GM12878 (cell line): ENCODE measurements at regions not wholly inside any gene's neighbourhood (a gene's known extent, or its start where the extent isn't known, plus 50 kb on each side); places are given as distances from the start of the nearest gene placed in this dataset.

Experiments
- ATAC-seq: fragments of 200-7000 bp; cut with Tn5 transposase; 3 replicates; pipeline ENCODE4 v1.9.1; 2020; ENCODE audit warnings: mild to moderate bottlenecking, moderate library complexity
- BruUV-seq: library from RNA; stranded (reverse); fragments of 400-500 nt; replicated peaks from 2 replicates; lab custom pipeline; 2021; lab: Mats Ljungman, UMichigan
- CTCF ChIA-PET: fragments of 300-600 bp; sonication (Branson Sonifier 250); formaldehyde crosslinking; extraction: SDS; loops from one replicate; lab custom pipeline; 2021; ENCODE audit warnings: inconsistent platforms; lab: Yijun Ruan, JAX
- POLR2A ChIA-PET: fragments of 350-600 bp; formaldehyde crosslinking; extraction: SDS; loops from one replicate; lab custom pipeline; 2021; ENCODE audit warnings: inconsistent platforms; lab: Charles Lee
- RAD21 ChIA-PET: fragments of 300-600 bp; sonication (Branson Sonifier 250); formaldehyde crosslinking; loops from one replicate; lab custom pipeline; 2023; ENCODE audit warnings: antibody characterized with exemption; ENCODE audit not compliant: unreplicated experiment; lab: Charles Lee
- SMC1A ChIA-PET: fragments of 300-600 bp; sonication (Branson Sonifier 250); formaldehyde crosslinking; loops from one replicate; lab custom pipeline; 2023; ENCODE audit not compliant: unreplicated experiment, uncharacterized antibody; lab: Charles Lee
- DNase-seq: peaks from one replicate; pipeline ENCODE4 v3.0.0-alpha.2; 2011; ENCODE audit warnings: low read depth, low spot score
- FAIRE-seq: peaks from 3 replicates; lab custom pipeline; 2011; peaks lifted over from hg19 to GRCh38; lab: Jason Lieb, UNC
- H2AFZ ChIP-seq: 2 replicates; pipeline ENCODE4 v1.6.0; 2011; ENCODE audit warnings: low read depth, low read length, control low read depth; ENCODE audit not compliant: control insufficient read depth
- H3K27ac ChIP-seq: 2 replicates; pipeline ENCODE4 v1.5.1; 2011; ENCODE audit warnings: control low read depth; ENCODE audit not compliant: control insufficient read depth, insufficient read depth
- H3K27me3 ChIP-seq, 2 experiments: replicated peaks in 1 of 2; 2 replicates each; pipeline versions ENCODE4 v1.6.0 to v1.6.1; 2011; ENCODE audit warnings: low read length in 1 of 2; ENCODE audit not compliant: control insufficient read depth in 2 of 2, insufficient read depth in 2 of 2
- H3K36me3 ChIP-seq, 2 experiments: 2 replicates each; pipeline ENCODE4 v1.5.1; 2011; ENCODE audit warnings: low read length in 1 of 2; ENCODE audit not compliant: control insufficient read depth in 2 of 2, insufficient read depth in 2 of 2
- H3K4me1 ChIP-seq: 2 replicates; pipeline ENCODE4 v1.6.1; 2011; ENCODE audit warnings: mild to moderate bottlenecking, low read length, moderate library complexity, mixed read lengths; ENCODE audit not compliant: control insufficient read depth, insufficient read depth
- H3K4me2 ChIP-seq: 2 replicates; pipeline ENCODE4 v1.6.0; 2011; ENCODE audit warnings: control low read depth; ENCODE audit not compliant: control insufficient read depth, insufficient read depth
- H3K4me3 ChIP-seq: fragments of 200-600 bp; sonication (generic); 2 replicates; pipeline ENCODE4 v1.5.1; 2016
- H3K79me2 ChIP-seq: 2 replicates; pipeline ENCODE4 v1.6.0; 2011; ENCODE audit warnings: low read length; ENCODE audit not compliant: control insufficient read depth, insufficient read depth
- H3K9ac ChIP-seq: 2 replicates; pipeline ENCODE4 v1.8.0; 2011; ENCODE audit warnings: low read length, control low read depth, mixed read lengths; ENCODE audit not compliant: control insufficient read depth, insufficient read depth
- H3K9me3 ChIP-seq: replicated peaks from 3 replicates; pipeline ENCODE4 v1.5.1; 2011; ENCODE audit warnings: mild to moderate bottlenecking, low read length; ENCODE audit not compliant: control insufficient read depth, insufficient read depth
- H4K20me1 ChIP-seq: 2 replicates; pipeline ENCODE4 v1.6.0; 2011; ENCODE audit not compliant: control insufficient read depth, insufficient read depth
- CBFB ChIP-seq: IDR thresholded peaks from 2 replicates; pipeline ENCODE4 v1.6.1; 2016; ENCODE audit warnings: antibody characterized with exemption, low read depth
- CEBPB ChIP-seq, 2 experiments: fragments of 150-350 bp in 1 of 2; IDR thresholded peaks; 2 replicates each; pipeline ENCODE4 v1.6.1; 2012 to 2014; ENCODE audit warnings: low read depth in 2 of 2, low read length in 2 of 2, borderline replicate concordance in 1 of 2, inconsistent platforms in 1 of 2
- KDM1A ChIP-seq: fragments of 200-600 bp; sonication (generic); IDR thresholded peaks from 2 replicates; pipeline ENCODE4 v1.6.1; 2016; ENCODE audit warnings: borderline replicate concordance
- LARP7 ChIP-seq: fragments of 450-650 bp; IDR thresholded peaks from 2 replicates; pipeline ENCODE4 v1.6.1; 2017; ENCODE audit warnings: mild to moderate bottlenecking
- NFIC ChIP-seq: IDR thresholded peaks from 2 replicates; pipeline ENCODE4 v1.6.1; 2012; ENCODE audit warnings: low read depth, mild to moderate bottlenecking, inconsistent platforms, low read length, moderate library complexity
- NR2F1 ChIP-seq: fragments of 450-650 bp; conservative IDR thresholded peaks from 2 replicates; pipeline ENCODE4 v1.6.1; 2017; ENCODE audit warnings: mild to moderate bottlenecking
- SREBF2 ChIP-seq: IDR thresholded peaks from 2 replicates; pipeline ENCODE4 v1.6.1; 2012; ENCODE audit warnings: mild to moderate bottlenecking, low read length
- TCF3 ChIP-seq: IDR thresholded peaks from 2 replicates; pipeline ENCODE4 v1.6.1; 2012; ENCODE audit warnings: low read depth, mild to moderate bottlenecking, low read length, borderline replicate concordance; ENCODE audit not compliant: insufficient read depth
- YBX1 ChIP-seq: fragments of 450-650 bp; IDR thresholded peaks from 2 replicates; pipeline ENCODE4 v1.6.1; 2016; ENCODE audit warnings: antibody characterized with exemption
- ZNF622 ChIP-seq: fragments of 450-650 bp; IDR thresholded peaks from 2 replicates; pipeline ENCODE4 v1.6.1; 2017; ENCODE audit warnings: mild to moderate bottlenecking, inconsistent platforms
- WGBS: methylation state at CpG from one replicate; pipeline ENCODE4 v1.1.6; 2016; ENCODE audit warnings: low lambda C conversion rate; ENCODE audit not compliant: insufficient replicate concordance, insufficient coverage; ENCODE audit errors: missing lambda C conversion rate; 5-methylcytosine and 5-hydroxymethylcytosine counted together
- in situ Hi-C: fragments of 300-500 bp; cut with MboI; formaldehyde crosslinking; loops from 9 replicates; pipeline ENCODE4 v1.14.3; 2018; ENCODE audit warnings: mixed read lengths
- intact Hi-C: fragments of 100-400 bp; cut with micrococcal nuclease; formaldehyde crosslinking; loops from one replicate; pipeline ENCODE4 v1.14.2; 2022; ENCODE audit not compliant: unreplicated experiment
- TF ChIP-seq, protein P1 (sequence below): fragments of 450-650 bp; IDR thresholded peaks from 2 replicates; pipeline ENCODE4 v1.6.1; 2018; ENCODE audit warnings: borderline replicate concordance, mild to moderate bottlenecking; ENCODE audit not compliant: partially characterized antibody
- TF ChIP-seq, protein P2 (sequence below): fragments of 450-650 bp; IDR thresholded peaks from 2 replicates; pipeline ENCODE4 v1.6.1; 2017; ENCODE audit warnings: borderline replicate concordance
- TF ChIP-seq, protein P3 (sequence below): IDR thresholded peaks from 2 replicates; pipeline ENCODE4 v1.6.1; 2011; ENCODE audit warnings: mild to moderate bottlenecking, low read depth, low read length, moderate library complexity; ENCODE audit not compliant: insufficient replicate concordance
- TF ChIP-seq, protein P4 (sequence below): fragments of 450-650 bp; IDR thresholded peaks from 2 replicates; pipeline ENCODE4 v1.6.1; 2017; ENCODE audit warnings: mild to moderate bottlenecking, low read depth, inconsistent platforms; ENCODE audit not compliant: poor library complexity, severe bottlenecking

DNA sequence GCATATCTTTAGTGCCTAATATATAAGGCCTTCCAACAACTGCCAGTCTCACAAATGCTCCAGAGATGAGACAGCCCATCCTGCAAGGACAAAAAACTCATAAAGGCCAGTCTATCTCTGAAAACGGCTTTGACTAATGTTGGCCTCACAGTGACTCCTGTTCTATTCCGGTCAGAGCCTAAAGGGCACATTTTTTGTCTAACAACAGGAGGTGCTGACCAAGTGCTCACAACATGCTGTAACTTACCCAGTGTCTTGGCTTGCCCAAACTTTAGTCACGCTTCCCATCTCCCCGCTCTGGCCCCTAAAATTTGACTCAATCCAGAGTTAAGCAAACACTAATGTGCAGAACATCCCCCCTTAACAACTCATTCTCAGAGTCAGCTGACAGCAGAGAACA lies 1411.2 kb upstream of the MIR17HG start (continued):
- TF ChIP-seq TCF3 (no peak), KDM1A (no peak), SREBF2 (no peak), CEBPB (IDR thresholded peaks at IDR 0.05; ENCODE audit: borderline replicate concordance in 1 of 2, low read depth in 2 of 2, low read length in 2 of 2) (no peak), NFIC (no peak), NR2F1 (no peak), YBX1 (no peak)
- TF ChIP-seq, protein P1, sequence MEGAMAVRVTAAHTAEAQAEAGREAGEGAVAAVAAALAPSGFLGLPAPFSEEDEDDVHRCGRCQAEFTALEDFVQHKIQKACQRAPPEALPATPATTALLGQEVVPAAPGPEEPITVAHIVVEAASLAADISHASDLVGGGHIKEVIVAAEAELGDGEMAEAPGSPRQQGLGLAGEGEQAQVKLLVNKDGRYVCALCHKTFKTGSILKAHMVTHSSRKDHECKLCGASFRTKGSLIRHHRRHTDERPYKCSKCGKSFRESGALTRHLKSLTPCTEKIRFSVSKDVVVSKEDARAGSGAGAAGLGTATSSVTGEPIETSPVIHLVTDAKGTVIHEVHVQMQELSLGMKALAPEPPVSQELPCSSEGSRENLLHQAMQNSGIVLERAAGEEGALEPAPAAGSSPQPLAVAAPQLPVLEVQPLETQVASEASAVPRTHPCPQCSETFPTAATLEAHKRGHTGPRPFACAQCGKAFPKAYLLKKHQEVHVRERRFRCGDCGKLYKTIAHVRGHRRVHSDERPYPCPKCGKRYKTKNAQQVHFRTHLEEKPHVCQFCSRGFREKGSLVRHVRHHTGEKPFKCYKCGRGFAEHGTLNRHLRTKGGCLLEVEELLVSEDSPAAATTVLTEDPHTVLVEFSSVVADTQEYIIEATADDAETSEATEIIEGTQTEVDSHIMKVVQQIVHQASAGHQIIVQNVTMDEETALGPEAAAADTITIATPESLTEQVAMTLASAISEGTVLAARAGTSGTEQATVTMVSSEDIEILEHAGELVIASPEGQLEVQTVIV = no peak
- TF ChIP-seq, protein P2, sequence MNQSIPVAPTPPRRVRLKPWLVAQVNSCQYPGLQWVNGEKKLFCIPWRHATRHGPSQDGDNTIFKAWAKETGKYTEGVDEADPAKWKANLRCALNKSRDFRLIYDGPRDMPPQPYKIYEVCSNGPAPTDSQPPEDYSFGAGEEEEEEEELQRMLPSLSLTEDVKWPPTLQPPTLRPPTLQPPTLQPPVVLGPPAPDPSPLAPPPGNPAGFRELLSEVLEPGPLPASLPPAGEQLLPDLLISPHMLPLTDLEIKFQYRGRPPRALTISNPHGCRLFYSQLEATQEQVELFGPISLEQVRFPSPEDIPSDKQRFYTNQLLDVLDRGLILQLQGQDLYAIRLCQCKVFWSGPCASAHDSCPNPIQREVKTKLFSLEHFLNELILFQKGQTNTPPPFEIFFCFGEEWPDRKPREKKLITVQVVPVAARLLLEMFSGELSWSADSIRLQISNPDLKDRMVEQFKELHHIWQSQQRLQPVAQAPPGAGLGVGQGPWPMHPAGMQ = no peak

DNA sequence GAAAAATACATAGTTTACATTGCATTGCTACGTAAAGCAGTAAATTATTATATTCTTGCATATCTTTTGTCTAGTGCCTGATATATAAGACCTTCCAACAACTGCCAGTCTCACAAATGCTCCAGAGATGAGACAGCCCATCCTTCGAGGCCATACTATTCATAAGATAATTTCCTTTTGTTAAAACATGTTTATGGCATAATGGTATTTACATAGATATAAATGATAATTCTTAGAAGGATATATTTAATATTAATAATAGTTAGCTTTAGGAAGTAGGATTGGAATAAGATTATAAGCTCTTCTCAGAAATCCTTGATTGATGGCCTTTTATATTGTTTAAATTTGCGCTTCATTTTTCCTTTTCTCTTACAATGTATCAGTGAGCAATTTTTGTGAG lies 1410.1 kb upstream of the MIR17HG start:
- ChIA-PET SMC1A (interaction anchor here (0.6 to 1.1 kb wide), 3 partner anchors 10 to 35 kb away, joined by 3 to 4 read pairs (median 3); no protein-coding TSS in a partner anchor), POLR2A (no interaction called here), RAD21 (no interaction called here), CTCF (no interaction called here)
- Histone ChIP-seq H3K36me3 (no peaks in the 10 kb centered on the region), H3K27me3 (no peaks in the 10 kb centered on the region), H3K79me2 (no peaks in the 10 kb centered on the region), H3K4me2 (no peak overlapping the region), H2AFZ (no peak overlapping the region), H3K9me3 (no peaks in the 10 kb centered on the region), H3K9ac (no peak overlapping the region), H4K20me1 (no peaks in the 10 kb centered on the region), H3K4me1 (no peaks in the 10 kb centered on the region), H3K27ac (no peak overlapping the region), H3K4me3 (no peak overlapping the region)
- BruUV-seq = no TSS peak
- WGBS = 14% methylated on average over 3 of the region's 3 CpGs
- DNase-seq (no peak), FAIRE-seq (no peak), ATAC-seq (no peak)
- in situ Hi-C loops (no loop called here), intact Hi-C loops (no loop called here)
- TF ChIP-seq, protein P1 = no peak
- TF ChIP-seq, protein P3, sequence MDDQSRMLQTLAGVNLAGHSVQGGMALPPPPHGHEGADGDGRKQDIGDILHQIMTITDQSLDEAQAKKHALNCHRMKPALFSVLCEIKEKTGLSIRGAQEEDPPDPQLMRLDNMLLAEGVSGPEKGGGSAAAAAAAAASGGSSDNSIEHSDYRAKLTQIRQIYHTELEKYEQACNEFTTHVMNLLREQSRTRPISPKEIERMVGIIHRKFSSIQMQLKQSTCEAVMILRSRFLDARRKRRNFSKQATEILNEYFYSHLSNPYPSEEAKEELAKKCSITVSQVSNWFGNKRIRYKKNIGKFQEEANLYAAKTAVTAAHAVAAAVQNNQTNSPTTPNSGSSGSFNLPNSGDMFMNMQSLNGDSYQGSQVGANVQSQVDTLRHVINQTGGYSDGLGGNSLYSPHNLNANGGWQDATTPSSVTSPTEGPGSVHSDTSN = no peak
- no peak for TF ChIP-seq CBFB
- TF ChIP-seq, protein P4, sequence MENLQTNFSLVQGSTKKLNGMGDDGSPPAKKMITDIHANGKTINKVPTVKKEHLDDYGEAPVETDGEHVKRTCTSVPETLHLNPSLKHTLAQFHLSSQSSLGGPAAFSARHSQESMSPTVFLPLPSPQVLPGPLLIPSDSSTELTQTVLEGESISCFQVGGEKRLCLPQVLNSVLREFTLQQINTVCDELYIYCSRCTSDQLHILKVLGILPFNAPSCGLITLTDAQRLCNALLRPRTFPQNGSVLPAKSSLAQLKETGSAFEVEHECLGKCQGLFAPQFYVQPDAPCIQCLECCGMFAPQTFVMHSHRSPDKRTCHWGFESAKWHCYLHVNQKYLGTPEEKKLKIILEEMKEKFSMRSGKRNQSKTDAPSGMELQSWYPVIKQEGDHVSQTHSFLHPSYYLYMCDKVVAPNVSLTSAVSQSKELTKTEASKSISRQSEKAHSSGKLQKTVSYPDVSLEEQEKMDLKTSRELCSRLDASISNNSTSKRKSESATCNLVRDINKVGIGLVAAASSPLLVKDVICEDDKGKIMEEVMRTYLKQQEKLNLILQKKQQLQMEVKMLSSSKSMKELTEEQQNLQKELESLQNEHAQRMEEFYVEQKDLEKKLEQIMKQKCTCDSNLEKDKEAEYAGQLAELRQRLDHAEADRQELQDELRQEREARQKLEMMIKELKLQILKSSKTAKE = no peak
- no peak for TF ChIP-seq ZNF622
- TF ChIP-seq LARP7 = no peak
